RWPE1 (cell line): ENCODE measurements at regions not wholly inside any gene's neighbourhood (a gene's known extent, or its start where the extent isn't known, plus 50 kb on each side); places are given as distances from the start of the nearest gene placed in this dataset.

Experiments
- CTCF ChIA-PET: fragments of 350-600 bp; sonication (Branson Sonifier 250); formaldehyde crosslinking; extraction: SDS; loops from one replicate; lab custom pipeline; 2021; lab: Yijun Ruan, JAX
- POLR2A ChIA-PET: fragments of 400-600 bp; formaldehyde crosslinking; extraction: SDS; loops from one replicate; lab custom pipeline; 2020; ENCODE audit warnings: antibody characterized with exemption; ENCODE audit not compliant: low non-redundant PET; lab: Yijun Ruan, JAX
- DNase-seq: peaks from one replicate; pipeline ENCODE4 v3.0.0; 2012; ENCODE audit warnings: low spot score
- H3K27ac ChIP-seq: fragments of 450-650 bp; 2 replicates; pipeline ENCODE4 v1.5.1; 2017
- TF ChIP-seq, protein P1 (sequence below): fragments of 450-650 bp; conservative IDR thresholded peaks from 2 replicates; pipeline ENCODE4 v1.5.1; 2017; ENCODE audit warnings: low read depth, mild to moderate bottlenecking

DNA sequence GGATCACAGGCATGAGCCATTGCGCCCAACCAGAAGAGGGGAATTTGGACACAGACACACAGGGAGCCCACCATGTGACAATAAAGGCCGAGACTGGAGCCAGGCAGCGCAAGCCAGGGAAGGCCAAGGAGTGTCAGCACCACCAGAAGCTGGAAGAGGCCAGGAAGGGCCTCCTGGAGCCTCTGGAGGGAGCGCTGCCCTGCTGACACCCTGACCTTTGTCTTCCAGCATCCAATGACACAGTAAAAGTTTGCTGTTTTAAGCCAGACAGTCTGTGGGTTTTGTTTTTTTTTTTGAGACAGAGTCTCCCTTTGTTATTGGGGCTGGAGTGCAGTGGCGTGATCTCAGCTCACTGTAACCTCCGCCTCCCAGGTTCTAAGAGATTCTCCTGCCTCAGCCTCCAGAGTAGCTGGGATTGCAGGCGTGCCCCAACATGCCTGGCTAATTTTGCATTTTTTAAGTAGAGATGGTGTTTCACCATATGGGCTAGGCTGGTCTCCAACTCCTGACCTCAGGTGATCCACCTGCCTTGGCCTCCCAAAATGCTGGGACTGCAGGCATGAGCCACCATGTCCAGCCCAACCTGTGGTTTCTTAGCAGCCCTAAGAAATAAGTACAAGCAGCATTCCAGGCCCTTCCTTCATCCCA, 215.8 kb downstream of the CTTN start:
- ChIA-PET CTCF (no interaction called here), POLR2A (no interaction called here)
- no peak for DNase-seq
- H3K27ac ChIP-seq, result no peak overlapping the region
- TF ChIP-seq, protein P1, sequence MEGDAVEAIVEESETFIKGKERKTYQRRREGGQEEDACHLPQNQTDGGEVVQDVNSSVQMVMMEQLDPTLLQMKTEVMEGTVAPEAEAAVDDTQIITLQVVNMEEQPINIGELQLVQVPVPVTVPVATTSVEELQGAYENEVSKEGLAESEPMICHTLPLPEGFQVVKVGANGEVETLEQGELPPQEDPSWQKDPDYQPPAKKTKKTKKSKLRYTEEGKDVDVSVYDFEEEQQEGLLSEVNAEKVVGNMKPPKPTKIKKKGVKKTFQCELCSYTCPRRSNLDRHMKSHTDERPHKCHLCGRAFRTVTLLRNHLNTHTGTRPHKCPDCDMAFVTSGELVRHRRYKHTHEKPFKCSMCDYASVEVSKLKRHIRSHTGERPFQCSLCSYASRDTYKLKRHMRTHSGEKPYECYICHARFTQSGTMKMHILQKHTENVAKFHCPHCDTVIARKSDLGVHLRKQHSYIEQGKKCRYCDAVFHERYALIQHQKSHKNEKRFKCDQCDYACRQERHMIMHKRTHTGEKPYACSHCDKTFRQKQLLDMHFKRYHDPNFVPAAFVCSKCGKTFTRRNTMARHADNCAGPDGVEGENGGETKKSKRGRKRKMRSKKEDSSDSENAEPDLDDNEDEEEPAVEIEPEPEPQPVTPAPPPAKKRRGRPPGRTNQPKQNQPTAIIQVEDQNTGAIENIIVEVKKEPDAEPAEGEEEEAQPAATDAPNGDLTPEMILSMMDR, result no peak

DNA sequence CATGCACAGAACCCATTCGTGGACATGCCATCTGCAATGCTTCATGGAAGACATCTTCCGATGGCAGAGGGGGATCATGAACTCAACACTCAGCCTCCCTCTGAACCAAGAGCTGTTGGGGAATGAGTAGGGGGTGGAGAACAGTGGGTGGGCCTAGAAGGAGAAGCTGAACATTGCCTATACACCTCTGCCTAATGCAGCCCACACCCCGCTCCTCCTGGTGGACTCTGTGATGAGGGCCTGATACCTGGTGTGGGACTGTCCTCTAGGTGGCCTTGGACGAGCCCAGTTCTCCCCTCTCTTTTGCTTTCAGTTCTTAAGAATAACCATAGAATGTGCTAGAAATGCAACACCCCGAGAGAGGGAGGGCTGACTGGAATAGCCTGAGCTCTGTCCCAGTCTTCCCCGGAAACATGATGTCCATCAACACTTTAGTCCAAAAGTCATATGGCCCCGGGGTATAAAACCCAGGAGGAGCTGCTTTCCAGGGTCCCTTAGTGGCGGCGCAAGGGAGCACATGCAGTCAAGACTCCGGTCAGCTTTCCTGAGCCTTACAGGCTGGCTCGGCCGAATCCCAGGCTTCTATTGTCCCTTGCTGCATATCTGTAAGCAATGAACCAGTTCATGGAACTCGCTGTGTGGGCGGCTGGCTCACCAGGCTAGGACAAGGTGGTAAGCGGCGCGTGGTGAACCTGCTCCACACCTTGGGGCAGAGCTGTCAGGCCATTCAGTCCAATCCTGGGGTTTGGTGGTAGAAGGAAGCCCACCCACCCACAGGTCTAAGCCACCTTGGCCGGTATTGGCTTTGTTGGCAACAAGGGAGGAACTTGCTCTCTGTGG, 216.9 kb downstream of the CTTN start:
- no peak overlapping the region for H3K27ac ChIP-seq
- DNase-seq, result no peak
- TF ChIP-seq, protein P1, result no peak
- CTCF ChIA-PET, result interaction anchor here (0.6 kb wide), 1 partner anchor 791 kb away, joined by 3 read pairs; no protein-coding TSS in a partner anchor
- POLR2A ChIA-PET, result no interaction called here

DNA sequence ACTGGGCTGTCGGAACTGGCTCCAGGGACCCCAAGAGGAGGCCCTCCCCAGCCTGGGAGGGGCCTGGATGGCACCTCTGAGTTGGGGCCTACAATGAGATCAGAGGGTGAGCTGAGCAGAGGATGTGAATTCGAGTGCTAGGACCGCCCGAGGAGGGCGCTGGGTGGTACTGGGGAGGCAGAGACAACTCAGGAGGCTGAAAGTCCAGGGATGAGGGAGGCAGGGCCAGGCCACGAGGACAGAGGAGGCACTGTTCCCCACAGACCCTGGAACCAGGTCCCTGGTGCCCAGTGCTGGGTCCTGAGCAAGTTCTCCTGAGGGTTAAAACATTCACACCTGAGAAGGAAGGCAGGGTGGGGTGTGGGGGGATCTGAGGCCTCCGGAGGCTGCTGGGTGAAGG, 218.0 kb downstream of the CTTN start:
- ChIA-PET CTCF (no interaction called here), POLR2A (no interaction called here)
- TF ChIP-seq, protein P1, result no peak
- no peak overlapping the region for H3K27ac ChIP-seq
- DNase-seq, result no peak

DNA sequence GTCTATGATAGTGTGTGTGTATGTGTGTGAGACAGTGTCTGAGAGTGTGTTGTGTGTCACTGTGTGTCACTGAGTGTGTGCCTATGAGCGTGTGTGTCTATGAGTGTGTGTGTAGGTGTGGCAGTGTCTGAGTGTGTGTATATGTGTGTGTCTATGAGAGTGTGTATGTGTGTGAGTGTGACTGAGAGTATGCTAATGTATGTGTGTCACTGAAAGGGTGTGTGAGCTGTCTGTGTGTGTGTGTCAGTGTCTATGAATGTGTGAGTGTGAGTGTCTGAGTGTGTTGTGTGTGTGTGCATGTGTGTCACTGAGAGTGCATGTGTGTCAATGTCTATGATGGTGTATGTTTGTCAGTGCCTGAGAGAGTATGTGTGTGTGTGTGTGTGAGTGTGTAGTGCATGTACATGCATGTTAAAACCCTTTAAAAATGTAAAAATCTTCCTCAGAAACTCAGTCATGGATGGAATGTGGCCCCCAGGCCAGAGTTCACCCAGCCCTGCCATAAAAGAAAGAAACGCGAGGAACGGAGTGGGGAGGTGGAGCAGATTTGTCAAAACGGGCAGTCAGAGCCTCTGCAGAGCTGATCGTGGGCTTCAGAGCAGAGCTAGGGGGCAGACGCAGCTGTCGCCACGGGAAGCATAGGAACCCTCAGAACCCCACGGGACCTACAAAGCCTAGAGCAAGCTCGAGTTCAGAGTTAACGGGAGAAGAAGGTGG, 218.8 kb downstream of the CTTN start:
- ChIA-PET POLR2A (no interaction called here), CTCF (no interaction called here)
- no peak overlapping the region for H3K27ac ChIP-seq
- DNase-seq, result no peak
- TF ChIP-seq, protein P1, result no peak

DNA sequence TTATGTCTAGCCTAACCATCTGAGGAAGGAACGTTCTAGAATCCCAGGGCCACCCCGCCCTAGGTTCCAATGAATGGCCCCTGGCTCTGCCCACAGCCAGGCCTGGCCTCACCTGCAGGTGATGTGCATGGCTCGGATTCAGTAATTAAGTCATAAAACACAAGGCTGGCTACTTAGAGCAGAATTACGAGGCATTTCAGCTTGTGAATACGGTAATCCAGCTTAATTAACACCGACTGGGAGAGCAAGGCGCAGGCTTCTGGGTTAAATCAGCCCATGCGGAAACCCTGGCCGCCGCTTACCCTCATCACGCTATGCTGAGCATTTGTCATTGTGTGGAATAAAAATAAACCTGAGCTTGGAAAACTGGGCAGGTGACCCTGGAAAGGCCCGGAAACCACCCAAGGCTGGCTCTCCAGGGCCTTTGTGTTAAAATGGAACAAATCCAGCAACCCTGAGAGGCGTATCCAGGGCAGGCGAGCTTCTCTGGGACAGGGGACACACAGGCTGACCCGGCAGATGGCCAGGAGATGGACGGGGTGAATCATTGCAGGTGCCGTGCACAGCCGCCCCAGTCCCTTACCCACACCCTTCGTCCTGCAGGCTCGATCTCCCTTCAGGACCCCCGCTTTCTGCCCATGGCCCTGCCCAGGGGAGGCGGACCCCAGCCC, 220.2 kb downstream of the CTTN start:
- ChIA-PET POLR2A (no interaction called here), CTCF (no interaction called here)
- no peak for DNase-seq
- TF ChIP-seq, protein P1, result no peak
- no peak overlapping the region for H3K27ac ChIP-seq

DNA sequence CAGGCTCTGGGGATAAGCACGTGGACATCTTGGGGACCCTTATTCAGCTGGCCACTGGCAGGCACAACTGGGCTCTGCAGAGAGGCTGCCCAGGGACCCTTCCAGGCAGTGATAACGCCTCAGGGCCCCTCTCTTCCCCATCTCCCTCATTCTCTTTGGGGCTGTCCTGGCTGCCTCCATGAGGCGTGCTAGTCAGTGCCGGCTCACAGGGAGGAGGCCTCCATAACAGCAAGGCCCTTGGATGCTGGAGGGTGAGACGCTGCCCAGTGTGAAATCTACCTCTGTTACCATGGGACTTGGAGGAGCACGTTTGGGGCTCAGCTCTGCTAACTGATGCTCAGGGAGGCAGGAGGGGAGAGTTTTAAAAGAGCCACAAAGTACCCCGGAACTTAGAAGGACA, 221.3 kb downstream of the CTTN start:
- TF ChIP-seq, protein P1, result no peak
- no peak for DNase-seq
- CTCF ChIA-PET, result no interaction called here
- H3K27ac ChIP-seq, result no peak overlapping the region
- POLR2A ChIA-PET, result no interaction called here
